Right lobe of liver (tissue), 6 donors: ENCODE measurements at regions not wholly inside any gene's neighbourhood (a gene's known extent, or its start where the extent isn't known, plus 50 kb on each side); places are given as distances from the start of the nearest gene placed in this dataset.

Source experiments
- ATAC-seq, 4 donors: fragments of 200-7000 bp; cut with Tn5 transposase; one replicate each; pipeline ENCODE4 v1.9.1; 2020; ENCODE audit warnings: mild to moderate bottlenecking in 4 of 4, moderate library complexity in 4 of 4
- DNase-seq, 3 donors: peaks; one replicate each; pipeline ENCODE4 v3.0.0-alpha.2; 2020
- H3K27ac ChIP-seq, 3 donors: fragments of 200-600 bp; one replicate each; pipeline ENCODE4 v1.8.0; 2022
- H3K27me3 ChIP-seq, 2 donors: fragments of 200-600 bp; one replicate each; pipeline ENCODE4 v1.8.0; 2022
- H3K36me3 ChIP-seq, 4 donors: fragments of 200-600 bp; sonication (generic) in 1 of 4; one replicate each; pipeline versions ENCODE4 v1.5.1 to v1.8.0; 2017 to 2022; ENCODE audit warnings: control low read depth in 1 of 4
- H3K4me1 ChIP-seq, 4 donors: fragments of 200-600 bp; sonication (generic) in 1 of 4; one replicate each; pipeline versions ENCODE4 v1.5.1 to v1.8.0; 2017 to 2022; ENCODE audit warnings: control low read depth in 1 of 4
- H3K4me3 ChIP-seq, 3 donors: fragments of 200-600 bp; one replicate each; pipeline ENCODE4 v1.8.0; 2022
- H3K9me3 ChIP-seq, 4 donors: fragments of 200-600 bp; sonication (generic) in 1 of 4; one replicate each; pipeline versions ENCODE4 v1.5.1 to v1.8.0; 2017 to 2022; ENCODE audit warnings: control low read depth in 1 of 4
- CTCF ChIP-seq, 4 donors: fragments of 200-600 bp in 3 of 4; fragments of 450-650 bp in 1 of 4; IDR thresholded peaks; one replicate each; pipeline versions ENCODE4 v1.5.1 to v1.8.0; 2016 to 2022; ENCODE audit warnings: antibody characterized with exemption in 4 of 4, mild to moderate bottlenecking in 2 of 4
- POLR2A ChIP-seq: fragments of 450-650 bp; IDR thresholded peaks from one replicate; pipeline ENCODE4 v1.6.1; 2017; ENCODE audit warnings: antibody characterized with exemption, mild to moderate bottlenecking
- WGBS: methylation state at CpG from one replicate; pipeline ENCODE4 v1.1.6; 2018; ENCODE audit warnings: low coverage, low lambda C conversion rate; ENCODE audit not compliant: insufficient coverage; ENCODE audit errors: missing lambda C conversion rate; 5-methylcytosine and 5-hydroxymethylcytosine counted together
- intact Hi-C, 2 donors: fragments of 100-400 bp; cut with DNase I; formaldehyde crosslinking; loops; one replicate each; pipeline versions ENCODE4 v1.11.2 to v1.14.1; 2022
- donor health status: DM: no; HTN: yes; CAD: no.
- donor health status: DM: no; HTN: no; CAD: no.
- donor health status: DM: no; HTN: no; CAD: no.
- donor health status: DM: no; HTN: yes; CAD: no.
- donor health status: DM: no; HTN: yes; CAD: no.

GRCh38 chr12:111038941-111039340 lies 118.6 kb upstream of the MYL2 start:
- Histone ChIP-seq H3K4me1 (peaks cover 0 to 6% (median 0%) of the 10 kb centered on the region in 4 donors), H3K9me3 (no peaks in the 10 kb centered on the region), H3K27me3 (no peaks in the 10 kb centered on the region), H3K4me3 (no peak overlapping the region), H3K36me3 (no peaks in the 10 kb centered on the region), H3K27ac (no peak overlapping the region)
- intact Hi-C loops, result no loop called here
- 70% methylated on average over 5 of the region's 5 CpGs for WGBS
- no peak for ATAC-seq
- no peak for DNase-seq
- no peak for TF ChIP-seq POLR2A
- TF ChIP-seq CTCF (IDR thresholded peaks at IDR 0.05), result no peak

- ATAC-seq, result no peak
- DNase-seq, result no peak
- Histone ChIP-seq H3K9me3 (no peaks in the 10 kb centered on the region), H3K27ac (no peak overlapping the region), H3K4me3 (no peak overlapping the region), H3K4me1 (peaks cover 0 to 10% (median 0%) of the 10 kb centered on the region in 4 donors), H3K27me3 (no peaks in the 10 kb centered on the region), H3K36me3 (no peaks in the 10 kb centered on the region)
- 88% methylated on average over 6 of the region's 6 CpGs for WGBS
- intact Hi-C loops, result no loop called here
- TF ChIP-seq CTCF (IDR thresholded peaks at IDR 0.05) (no peak), POLR2A (no peak)
Observed at GRCh38 chr12:111038077-111038476, 117.7 kb upstream of the MYL2 start.

GRCh38 chr12:111037047-111037446 lies 116.7 kb upstream of the MYL2 start:
- H3K27me3 ChIP-seq, result no peaks in the 10 kb centered on the region
- ATAC-seq, result no peak
- no peak for DNase-seq

GRCh38 chr12:111035578-111036301 lies 115.4 kb upstream of the MYL2 start:
- no peak overlapping the region for H3K27ac ChIP-seq
- peaks cover 0 to 15% (median 3%) of the 10 kb centered on the region in 4 donors for H3K4me1 ChIP-seq
- no peak for ATAC-seq
- DNase-seq, result no peak
- intact Hi-C loops, result no loop called here
- no peaks in the 10 kb centered on the region for H3K27me3 ChIP-seq
- H3K4me3 ChIP-seq, result no peak overlapping the region
- H3K9me3 ChIP-seq, result no peaks in the 10 kb centered on the region
- no peak for TF ChIP-seq POLR2A
- no peak for TF ChIP-seq CTCF (IDR thresholded peaks at IDR 0.05)
- WGBS, result 14% methylated on average over 36 of the region's 36 CpGs
- H3K36me3 ChIP-seq, result no peaks in the 10 kb centered on the region

More at GRCh38 chr12:111037047-111037446, 116.7 kb upstream of the MYL2 start:
- TF ChIP-seq CTCF (IDR thresholded peaks at IDR 0.05) (no peak), POLR2A (no peak)
- no peaks in the 10 kb centered on the region for H3K36me3 ChIP-seq
- intact Hi-C loops, result no loop called here
- 71% methylated on average over 15 of the region's 23 CpGs for WGBS
- peaks cover 0 to 11% (median 0%) of the 10 kb centered on the region in 4 donors for H3K4me1 ChIP-seq
- H3K9me3 ChIP-seq, result no peaks in the 10 kb centered on the region
- no peak overlapping the region for H3K4me3 ChIP-seq
- H3K27ac ChIP-seq, result no peak overlapping the region
